Body of pancreas (tissue), 4 donors: ENCODE measurements at regions not wholly inside any gene's neighbourhood (a gene's known extent, or its start where the extent isn't known, plus 50 kb on each side); places are given as distances from the start of the nearest gene placed in this dataset.

ENCODE experiments used
- POLR2A ChIP-seq, 3 donors: fragments of 450-650 bp; IDR thresholded peaks; one replicate each; pipeline ENCODE4 v1.6.1; 2016; ENCODE audit warnings: antibody characterized with exemption in 3 of 3, mild to moderate bottlenecking in 2 of 3
- TF ChIP-seq, protein P1 (sequence below), 7 experiments: fragments of 450-650 bp in 4 of 7; fragments of 200-600 bp in 3 of 7; sonication (generic) in 3 of 7; IDR thresholded peaks; one replicate each; pipeline ENCODE4 v1.5.1; 2016 to 2019; ENCODE audit warnings: antibody characterized with exemption in 7 of 7

DNA sequence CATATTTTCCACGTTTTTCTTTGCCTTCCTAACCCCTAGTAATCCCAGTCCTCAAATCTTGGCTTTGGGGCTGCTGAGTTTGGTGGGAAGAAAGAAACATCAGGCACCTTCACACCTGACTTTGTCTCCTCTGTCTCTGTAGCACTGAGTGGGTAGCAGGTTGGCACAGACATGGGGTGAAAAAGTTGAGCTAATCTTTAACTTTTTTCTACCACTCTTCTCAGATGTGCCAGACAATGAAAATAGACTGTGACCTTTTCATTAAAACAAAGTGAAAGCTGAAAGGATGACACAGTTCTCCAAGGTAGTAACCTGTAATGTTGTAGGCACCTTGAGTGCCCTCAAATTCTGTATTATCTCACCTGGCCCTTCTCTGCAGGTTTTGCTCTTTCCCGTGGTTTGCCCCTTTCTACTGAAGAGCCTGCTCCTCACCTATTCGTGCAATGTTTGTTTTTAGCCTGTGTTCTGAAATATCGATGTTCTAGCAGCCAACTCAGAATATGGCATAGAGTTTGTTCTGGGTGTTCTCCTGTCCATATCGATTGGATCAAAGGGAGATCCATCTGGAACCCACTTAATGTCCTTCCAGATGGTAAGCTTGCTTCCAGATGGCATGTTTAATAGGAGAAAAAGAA is 57.8 kb upstream of the ATXN1 start:
- TF ChIP-seq, protein P1, sequence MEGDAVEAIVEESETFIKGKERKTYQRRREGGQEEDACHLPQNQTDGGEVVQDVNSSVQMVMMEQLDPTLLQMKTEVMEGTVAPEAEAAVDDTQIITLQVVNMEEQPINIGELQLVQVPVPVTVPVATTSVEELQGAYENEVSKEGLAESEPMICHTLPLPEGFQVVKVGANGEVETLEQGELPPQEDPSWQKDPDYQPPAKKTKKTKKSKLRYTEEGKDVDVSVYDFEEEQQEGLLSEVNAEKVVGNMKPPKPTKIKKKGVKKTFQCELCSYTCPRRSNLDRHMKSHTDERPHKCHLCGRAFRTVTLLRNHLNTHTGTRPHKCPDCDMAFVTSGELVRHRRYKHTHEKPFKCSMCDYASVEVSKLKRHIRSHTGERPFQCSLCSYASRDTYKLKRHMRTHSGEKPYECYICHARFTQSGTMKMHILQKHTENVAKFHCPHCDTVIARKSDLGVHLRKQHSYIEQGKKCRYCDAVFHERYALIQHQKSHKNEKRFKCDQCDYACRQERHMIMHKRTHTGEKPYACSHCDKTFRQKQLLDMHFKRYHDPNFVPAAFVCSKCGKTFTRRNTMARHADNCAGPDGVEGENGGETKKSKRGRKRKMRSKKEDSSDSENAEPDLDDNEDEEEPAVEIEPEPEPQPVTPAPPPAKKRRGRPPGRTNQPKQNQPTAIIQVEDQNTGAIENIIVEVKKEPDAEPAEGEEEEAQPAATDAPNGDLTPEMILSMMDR (IDR thresholded peaks at IDR 0.05) = no peak
- no peak for TF ChIP-seq POLR2A (IDR thresholded peaks at IDR 0.05)
